ENCODE measurements at regions not wholly inside any gene's neighbourhood (a gene's known extent, or its start where the extent isn't known, plus 50 kb on each side); places are given as distances from the start of the nearest gene placed in this dataset.

GRCh38 chr6:1553562-1554083, 56.1 kb upstream of the FOXC1 start:
- no peaks in the 10 kb centered on the region for H3K36me3 ChIP-seq (ENCODE audit: control insufficient read depth, insufficient read depth, low read length)
- DNase-seq (ENCODE audit: extremely low read depth, insufficient read length), result no peak

GRCh38 chr6:1554141-1554475, 55.6 kb upstream of the FOXC1 start:
- Histone ChIP-seq H3K4me3 (replicated peaks; ENCODE audit: low read depth, low read length) (no peak overlapping the region), H3K36me3 (ENCODE audit: control insufficient read depth, insufficient read depth, low read length) (no peaks in the 10 kb centered on the region), H3K27me3 (replicated peaks; ENCODE audit: control insufficient read depth, insufficient read depth, low read length) (no peaks in the 10 kb centered on the region)
- TF ChIP-seq CTCF (IDR thresholded peaks at IDR 0.05; ENCODE audit: insufficient read depth, low read length, poor library complexity, severe bottlenecking), result no peak
- DNase-seq (ENCODE audit: extremely low read depth, insufficient read length), result no peak

More at GRCh38 chr6:1553562-1554083, 56.1 kb upstream of the FOXC1 start:
- no peak for TF ChIP-seq CTCF (IDR thresholded peaks at IDR 0.05; ENCODE audit: insufficient read depth, low read length, poor library complexity, severe bottlenecking)
- no peak overlapping the region for H3K4me3 ChIP-seq (replicated peaks; ENCODE audit: low read depth, low read length)
- H3K27me3 ChIP-seq (replicated peaks; ENCODE audit: control insufficient read depth, insufficient read depth, low read length), result no peaks in the 10 kb centered on the region

GRCh38 chr6:1554476-1555310, 55.0 kb upstream of the FOXC1 start:
- Histone ChIP-seq H3K36me3 (ENCODE audit: control insufficient read depth, insufficient read depth, low read length) (no peaks in the 10 kb centered on the region), H3K27me3 (replicated peaks; ENCODE audit: control insufficient read depth, insufficient read depth, low read length) (no peaks in the 10 kb centered on the region), H3K4me3 (replicated peaks; ENCODE audit: low read depth, low read length) (peak overlapping the region; percentile 40)
- peak; percentile 19 for TF ChIP-seq CTCF (IDR thresholded peaks at IDR 0.05; ENCODE audit: insufficient read depth, low read length, poor library complexity, severe bottlenecking)
- no peak for DNase-seq (ENCODE audit: extremely low read depth, insufficient read length)

- no peak for DNase-seq (ENCODE audit: extremely low read depth, insufficient read length)
- no peak overlapping the region for H3K4me3 ChIP-seq (replicated peaks; ENCODE audit: low read depth, low read length)
- no peak for TF ChIP-seq CTCF (IDR thresholded peaks at IDR 0.05; ENCODE audit: insufficient read depth, low read length, poor library complexity, severe bottlenecking)
- no peaks in the 10 kb centered on the region for H3K36me3 ChIP-seq (ENCODE audit: control insufficient read depth, insufficient read depth, low read length)
- H3K27me3 ChIP-seq (replicated peaks; ENCODE audit: control insufficient read depth, insufficient read depth, low read length), result no peaks in the 10 kb centered on the region
Measured at GRCh38 chr6:1558388-1558787, 51.3 kb upstream of the FOXC1 start.
